ENCODE measurements at regions not wholly inside any gene's neighbourhood (a gene's known extent, or its start where the extent isn't known, plus 50 kb on each side); places are given as distances from the start of the nearest gene placed in this dataset.

- TF ChIP-seq ZNF292 (tag by site-specific recombination; IDR thresholded peaks at IDR 0.05; ENCODE audit: borderline replicate concordance, low read depth) = no peak
- TF ChIP-seq PRDM6 (tag by site-specific recombination; IDR thresholded peaks at IDR 0.05) = no peak
- TF ChIP-seq ZSCAN18 (tag by site-specific recombination; IDR thresholded peaks at IDR 0.05) = no peak
- TF ChIP-seq ZNF121 (tag by site-specific recombination; IDR thresholded peaks at IDR 0.05) = no peak
- TF ChIP-seq CTCF (tag by site-specific recombination; IDR thresholded peaks at IDR 0.05) = no peak
- no peak for TF ChIP-seq BCL11B (tag by site-specific recombination; IDR thresholded peaks at IDR 0.05; ENCODE audit: low read depth)
- no peak for TF ChIP-seq ZNF623 (tag by site-specific recombination; IDR thresholded peaks at IDR 0.05)
- TF ChIP-seq PBX3 (CRISPR knock-in tag; IDR thresholded peaks at IDR 0.05) = no peak
- TF ChIP-seq ZSCAN16 (tag by site-specific recombination; IDR thresholded peaks at IDR 0.05) = no peak
- TF ChIP-seq ZNF501 (tag by site-specific recombination; IDR thresholded peaks at IDR 0.05) = no peak
Measured at GRCh38 chr13:89733829-89734228, 1613.7 kb upstream of the MIR17HG start.

Data from HEK293 (cell line).